ENCODE measurements at regions not wholly inside any gene's neighbourhood (a gene's known extent, or its start where the extent isn't known, plus 50 kb on each side); places are given as distances from the start of the nearest gene placed in this dataset.

DNA sequence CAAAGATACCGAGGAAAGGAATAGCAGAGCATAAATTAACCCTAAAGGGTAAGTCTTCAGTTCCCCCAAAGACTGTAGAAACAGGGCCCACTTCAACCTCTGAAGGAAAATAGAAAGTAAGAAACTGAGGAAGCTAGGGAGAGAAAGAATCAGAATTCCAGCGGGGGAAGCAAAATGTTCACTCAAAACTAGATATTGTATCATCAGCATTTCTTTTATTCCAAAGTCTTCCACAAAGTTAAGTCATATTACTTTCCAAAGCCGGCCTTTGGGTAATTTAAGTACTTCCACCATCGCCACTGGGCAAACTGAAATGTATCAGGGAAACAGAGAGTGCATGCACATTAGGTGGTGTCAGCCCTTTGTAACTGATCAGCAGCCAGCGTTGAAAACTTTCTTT is 88.3 kb downstream of the RSL24D1 start:
- no peak overlapping the region for H3K4me3 ChIP-seq (ENCODE audit: low read depth in 2 of 2, low read length in 1 of 2)
- H3F3A ChIP-seq (replicated peaks; ENCODE audit: insufficient read depth) = no peaks in the 10 kb centered on the region
- WGBS (ENCODE audit: low lambda C conversion rate) = 37% methylated on average over 5 of the region's 5 CpGs
- H3K27ac ChIP-seq (ENCODE audit: low read depth in 2 of 2, low read length in 1 of 2) = no peak overlapping the region
- ChIA-PET CTCF (interaction anchor here (0.6 to 2.4 kb wide), 17 partner anchors 8 to 1311 kb away, joined by 3 to 8 read pairs (median 3); partner anchors contain the start of gene RSL24D1), POLR2A (no interaction called here)
- no peak overlapping the region for H3K9ac ChIP-seq
- no peak for DNase-seq
- no peaks in the 10 kb centered on the region for H3K27me3 ChIP-seq (ENCODE audit: insufficient read depth)
- no peaks in the 10 kb centered on the region for H3K36me3 ChIP-seq (replicated peaks in 1 of 2; ENCODE audit: control insufficient read depth in 1 of 2, insufficient read depth in 2 of 2, low read length in 1 of 2)
- H2AFZ ChIP-seq (ENCODE audit: low read depth) = no peak overlapping the region
- no peaks in the 10 kb centered on the region for H3K9me2 ChIP-seq
- TF ChIP-seq EZH2phosphoT487 (IDR thresholded peaks at IDR 0.05; ENCODE audit: borderline replicate concordance, low read depth) (no peak), RFX5 (IDR thresholded peaks at IDR 0.05; ENCODE audit: low read length) (no peak), FOXJ3 (CRISPR knock-in tag; IDR thresholded peaks at IDR 0.05) (no peak), ELF1 (IDR thresholded peaks at IDR 0.05) (no peak), TEAD4 (IDR thresholded peaks at IDR 0.05; ENCODE audit: borderline replicate concordance, insufficient read depth) (no peak), SIN3A (IDR thresholded peaks at IDR 0.05; ENCODE audit: borderline replicate concordance, low read depth, low read length) (no peak), SMC3 (IDR thresholded peaks at IDR 0.05; ENCODE audit: low read depth, low read length) (no peak), POLR2AphosphoS5 (IDR thresholded peaks at IDR 0.05; ENCODE audit: low read depth, low read length) (no peak), GABPA (IDR thresholded peaks at IDR 0.05; ENCODE audit: low read depth) (no peak), RXRA (IDR thresholded peaks at IDR 0.05; ENCODE audit: borderline replicate concordance, low read depth) (no peak), CHD2 (IDR thresholded peaks at IDR 0.05; ENCODE audit: low read length, partially characterized antibody) (no peak), TCF12 (IDR thresholded peaks at IDR 0.05) (no peak), RAD21 (IDR thresholded peaks at IDR 0.05; ENCODE audit: low read length) (no peak), NRF1 (IDR thresholded peaks at IDR 0.05; ENCODE audit: low read depth, low read length) (no peak)
- TF ChIP-seq, protein P1, sequence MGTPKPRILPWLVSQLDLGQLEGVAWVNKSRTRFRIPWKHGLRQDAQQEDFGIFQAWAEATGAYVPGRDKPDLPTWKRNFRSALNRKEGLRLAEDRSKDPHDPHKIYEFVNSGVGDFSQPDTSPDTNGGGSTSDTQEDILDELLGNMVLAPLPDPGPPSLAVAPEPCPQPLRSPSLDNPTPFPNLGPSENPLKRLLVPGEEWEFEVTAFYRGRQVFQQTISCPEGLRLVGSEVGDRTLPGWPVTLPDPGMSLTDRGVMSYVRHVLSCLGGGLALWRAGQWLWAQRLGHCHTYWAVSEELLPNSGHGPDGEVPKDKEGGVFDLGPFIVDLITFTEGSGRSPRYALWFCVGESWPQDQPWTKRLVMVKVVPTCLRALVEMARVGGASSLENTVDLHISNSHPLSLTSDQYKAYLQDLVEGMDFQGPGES (IDR thresholded peaks at IDR 0.05; ENCODE audit: low read depth, low read length) = no peak
- TF ChIP-seq, protein P2, sequence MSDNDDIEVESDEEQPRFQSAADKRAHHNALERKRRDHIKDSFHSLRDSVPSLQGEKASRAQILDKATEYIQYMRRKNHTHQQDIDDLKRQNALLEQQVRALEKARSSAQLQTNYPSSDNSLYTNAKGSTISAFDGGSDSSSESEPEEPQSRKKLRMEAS (IDR thresholded peaks at IDR 0.05; ENCODE audit: low read depth) = no peak
- TF ChIP-seq, protein P3, sequence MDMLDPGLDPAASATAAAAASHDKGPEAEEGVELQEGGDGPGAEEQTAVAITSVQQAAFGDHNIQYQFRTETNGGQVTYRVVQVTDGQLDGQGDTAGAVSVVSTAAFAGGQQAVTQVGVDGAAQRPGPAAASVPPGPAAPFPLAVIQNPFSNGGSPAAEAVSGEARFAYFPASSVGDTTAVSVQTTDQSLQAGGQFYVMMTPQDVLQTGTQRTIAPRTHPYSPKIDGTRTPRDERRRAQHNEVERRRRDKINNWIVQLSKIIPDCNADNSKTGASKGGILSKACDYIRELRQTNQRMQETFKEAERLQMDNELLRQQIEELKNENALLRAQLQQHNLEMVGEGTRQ (IDR thresholded peaks at IDR 0.05; ENCODE audit: borderline replicate concordance, low read depth, low read length) = no peak
- TF ChIP-seq, protein P4, sequence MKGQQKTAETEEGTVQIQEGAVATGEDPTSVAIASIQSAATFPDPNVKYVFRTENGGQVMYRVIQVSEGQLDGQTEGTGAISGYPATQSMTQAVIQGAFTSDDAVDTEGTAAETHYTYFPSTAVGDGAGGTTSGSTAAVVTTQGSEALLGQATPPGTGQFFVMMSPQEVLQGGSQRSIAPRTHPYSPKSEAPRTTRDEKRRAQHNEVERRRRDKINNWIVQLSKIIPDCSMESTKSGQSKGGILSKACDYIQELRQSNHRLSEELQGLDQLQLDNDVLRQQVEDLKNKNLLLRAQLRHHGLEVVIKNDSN (IDR thresholded peaks at IDR 0.05; ENCODE audit: borderline replicate concordance, low read depth) = no peak
- H3K79me2 ChIP-seq (ENCODE audit: insufficient read depth) = no peaks in the 10 kb centered on the region
- H4K20me1 ChIP-seq (ENCODE audit: insufficient read depth) = no peaks in the 10 kb centered on the region
- H3K4me1 ChIP-seq (ENCODE audit: control insufficient read depth in 1 of 2, insufficient read depth in 2 of 2, low read depth in 1 of 2, low read length in 1 of 2) = no peaks in the 10 kb centered on the region; a peak in 1 of 4 replicates
- no peaks in the 10 kb centered on the region for H3K9me3 ChIP-seq
- no peak overlapping the region for H3K4me2 ChIP-seq
